ENCODE measurements at regions not wholly inside any gene's neighbourhood (a gene's known extent, or its start where the extent isn't known, plus 50 kb on each side); places are given as distances from the start of the nearest gene placed in this dataset.

DNA sequence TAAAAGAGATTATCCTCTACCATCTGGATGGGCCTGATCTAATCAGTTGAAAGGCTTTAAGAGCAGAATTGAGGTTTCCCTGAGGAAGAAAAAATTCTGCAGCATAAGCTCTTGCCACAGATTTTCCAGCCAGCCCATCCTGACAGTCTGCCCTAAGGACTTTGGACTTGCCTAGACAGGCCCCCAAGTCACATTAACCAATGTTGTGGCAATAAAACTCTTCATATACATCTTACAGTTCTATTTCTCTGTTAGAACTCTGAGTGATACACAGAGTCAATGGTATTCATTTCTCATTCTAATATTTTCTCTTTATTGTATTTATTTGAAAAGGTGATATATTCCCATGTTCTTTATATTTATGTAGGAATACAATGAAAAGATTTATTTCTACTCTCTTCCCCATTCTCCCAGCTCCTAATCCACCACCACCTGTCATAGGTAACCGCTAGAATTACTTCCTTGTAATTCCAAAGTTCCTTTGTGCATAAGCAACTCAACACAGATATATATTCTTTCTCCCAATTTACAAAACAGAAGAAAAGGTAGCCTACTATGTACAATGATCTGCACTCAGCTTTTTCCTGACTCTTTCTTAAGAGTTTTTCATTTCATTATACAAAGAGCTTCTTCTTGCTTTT lies 182.1 kb downstream of the CAPZA3 start:
- Histone ChIP-seq H4K91ac (ENCODE audit: insufficient read depth, low read depth, low read length) (no peak overlapping the region), H3K56ac (ENCODE audit: extremely low read depth, insufficient read depth, low read length) (no peak overlapping the region), H4K20me1 (ENCODE audit: insufficient read depth, low read length) (no peaks in the 10 kb centered on the region), H3K14ac (replicated peaks; ENCODE audit: low read depth, low read length) (no peak overlapping the region), H3K23ac (ENCODE audit: low read depth, low read length) (no peak overlapping the region), H3K9me3 (ENCODE audit: control insufficient read depth, insufficient read depth, low read length) (no peaks in the 10 kb centered on the region), H3K79me1 (ENCODE audit: low read depth in 1 of 2, low read length in 2 of 2) (no peaks in the 10 kb centered on the region), H3K4me3 (ENCODE audit: insufficient read depth, low read depth, low read length) (no peak overlapping the region), H3K4ac (ENCODE audit: low read depth, low read length) (no peak overlapping the region), H3K18ac (ENCODE audit: low read depth, low read length) (no peak overlapping the region), H4K8ac (ENCODE audit: low read depth in 2 of 2, low read length in 2 of 2) (no peak overlapping the region), H3K27ac (ENCODE audit: insufficient read depth, low read length) (no peak overlapping the region), H3K36me3 (ENCODE audit: control insufficient read depth, insufficient read depth, low read length) (no peaks in the 10 kb centered on the region), H2AK5ac (ENCODE audit: low read depth, low read length) (no peak overlapping the region), H3K27me3 (ENCODE audit: control insufficient read depth, insufficient read depth, low read length) (0 out of 2 replicates have a peak, but pooled peaks cover 5% of the 10 kb centered on the region), H2AK9ac (replicated peaks; ENCODE audit: low read depth, low read length, poor library complexity) (no peak overlapping the region), H2BK5ac (ENCODE audit: low read depth, low read length, poor library complexity, severe bottlenecking) (no peak overlapping the region), H3K4me2 (ENCODE audit: low read depth, low read length) (no peak overlapping the region), H3K4me1 (ENCODE audit: control insufficient read depth, insufficient read depth, low read length) (no peaks in the 10 kb centered on the region), H2BK120ac (ENCODE audit: low read depth, low read length) (no peak overlapping the region), H2BK15ac (ENCODE audit: low read depth, low read length) (no peak overlapping the region), H4K5ac (ENCODE audit: low read depth, low read length) (no peak overlapping the region), H3K9me1 (ENCODE audit: insufficient read depth, low read length) (no peaks in the 10 kb centered on the region), H3K9ac (ENCODE audit: low read depth, low read length) (no peak overlapping the region), H2AFZ (replicated peaks; ENCODE audit: low read length, poor library complexity) (no peak overlapping the region), H2BK20ac (ENCODE audit: low read depth, low read length) (no peak overlapping the region)
- ChIA-PET POLR2A (ENCODE audit: unreplicated experiment) (no interaction called here), CTCF (interaction anchor here (1.0 kb wide), 1 partner anchor 17 kb away, joined by 3 read pairs; no protein-coding TSS in a partner anchor)
- BruUV-seq (replicated peaks) = no TSS peak
- intact Hi-C loops (cut with micrococcal nuclease) = no loop called here
- WGBS, 2 experiments (ENCODE audit: extremely low coverage in 2 of 2, insufficient read length in 1 of 2) = no CpG with 5 or more reads among the region's 1 CpG
- ATAC-seq (ENCODE audit: low read depth) = no peak
- dilution Hi-C loops (cut with HindIII; ENCODE audit: low sequenced_read_pairs, unreplicated experiment) = no loop called here
- in situ Hi-C loops (cut with MboI; ENCODE audit: low sequenced_read_pairs) = no loop called here
- no peak for DNase-seq
- TF ChIP-seq, protein P1, sequence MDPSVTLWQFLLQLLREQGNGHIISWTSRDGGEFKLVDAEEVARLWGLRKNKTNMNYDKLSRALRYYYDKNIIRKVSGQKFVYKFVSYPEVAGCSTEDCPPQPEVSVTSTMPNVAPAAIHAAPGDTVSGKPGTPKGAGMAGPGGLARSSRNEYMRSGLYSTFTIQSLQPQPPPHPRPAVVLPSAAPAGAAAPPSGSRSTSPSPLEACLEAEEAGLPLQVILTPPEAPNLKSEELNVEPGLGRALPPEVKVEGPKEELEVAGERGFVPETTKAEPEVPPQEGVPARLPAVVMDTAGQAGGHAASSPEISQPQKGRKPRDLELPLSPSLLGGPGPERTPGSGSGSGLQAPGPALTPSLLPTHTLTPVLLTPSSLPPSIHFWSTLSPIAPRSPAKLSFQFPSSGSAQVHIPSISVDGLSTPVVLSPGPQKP (IDR thresholded peaks at IDR 0.05; ENCODE audit: borderline replicate concordance, low read depth, low read length) = no peak
- TF ChIP-seq, protein P2, sequence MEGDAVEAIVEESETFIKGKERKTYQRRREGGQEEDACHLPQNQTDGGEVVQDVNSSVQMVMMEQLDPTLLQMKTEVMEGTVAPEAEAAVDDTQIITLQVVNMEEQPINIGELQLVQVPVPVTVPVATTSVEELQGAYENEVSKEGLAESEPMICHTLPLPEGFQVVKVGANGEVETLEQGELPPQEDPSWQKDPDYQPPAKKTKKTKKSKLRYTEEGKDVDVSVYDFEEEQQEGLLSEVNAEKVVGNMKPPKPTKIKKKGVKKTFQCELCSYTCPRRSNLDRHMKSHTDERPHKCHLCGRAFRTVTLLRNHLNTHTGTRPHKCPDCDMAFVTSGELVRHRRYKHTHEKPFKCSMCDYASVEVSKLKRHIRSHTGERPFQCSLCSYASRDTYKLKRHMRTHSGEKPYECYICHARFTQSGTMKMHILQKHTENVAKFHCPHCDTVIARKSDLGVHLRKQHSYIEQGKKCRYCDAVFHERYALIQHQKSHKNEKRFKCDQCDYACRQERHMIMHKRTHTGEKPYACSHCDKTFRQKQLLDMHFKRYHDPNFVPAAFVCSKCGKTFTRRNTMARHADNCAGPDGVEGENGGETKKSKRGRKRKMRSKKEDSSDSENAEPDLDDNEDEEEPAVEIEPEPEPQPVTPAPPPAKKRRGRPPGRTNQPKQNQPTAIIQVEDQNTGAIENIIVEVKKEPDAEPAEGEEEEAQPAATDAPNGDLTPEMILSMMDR (conservative IDR thresholded peaks at IDR 0.05; ENCODE audit: low read depth, low read length) = no peak
- TF ChIP-seq MXI1 (IDR thresholded peaks at IDR 0.05; ENCODE audit: borderline replicate concordance, low read depth, low read length) = no peak
- no peak for TF ChIP-seq SMC3 (IDR thresholded peaks at IDR 0.05; ENCODE audit: low read depth, low read length)
- no peak for TF ChIP-seq USF2 (IDR thresholded peaks at IDR 0.05; ENCODE audit: low read depth, low read length)
- TF ChIP-seq RFX5 (IDR thresholded peaks at IDR 0.05; ENCODE audit: low read depth, low read length) = no peak
- no peak for TF ChIP-seq MAFK (IDR thresholded peaks at IDR 0.05; ENCODE audit: low read depth, low read length)
- TF ChIP-seq CEBPB (IDR thresholded peaks at IDR 0.05; ENCODE audit: low read depth, low read length) = no peak

Measured in IMR-90 (cell line).